Caco-2 (cell line): ENCODE measurements at regions not wholly inside any gene's neighbourhood (a gene's known extent, or its start where the extent isn't known, plus 50 kb on each side); places are given as distances from the start of the nearest gene placed in this dataset.

Source experiments
- BruUV-seq: library from RNA; stranded (reverse); fragments of 400-500 nt; replicated peaks from 2 replicates; lab custom pipeline; 2021; lab: Mats Ljungman, UMichigan
- CTCF ChIA-PET: fragments of 300-600 bp; sonication (Branson Sonifier 250); formaldehyde crosslinking; loops from one replicate; lab custom pipeline; 2022; ENCODE audit warnings: antibody characterized with exemption; lab: Charles Lee
- POLR2A ChIA-PET: fragments of 300-600 bp; sonication (Branson Sonifier 250); formaldehyde crosslinking; loops from one replicate; lab custom pipeline; 2022; ENCODE audit warnings: antibody characterized with exemption; lab: Charles Lee
- DNase-seq, 2 experiments: peaks; one replicate each; pipeline versions ENCODE4 v3.0.0 to v3.0.0-alpha.2; 2020 to 2022
- H3K27me3 ChIP-seq: replicated peaks from 2 replicates; pipeline ENCODE4 v1.6.0; 2011; ENCODE audit warnings: low read length; ENCODE audit not compliant: control insufficient read depth, insufficient read depth
- H3K36me3 ChIP-seq: 2 replicates; pipeline ENCODE4 v1.5.1; 2011; ENCODE audit warnings: low read length; ENCODE audit not compliant: control insufficient read depth, insufficient read depth
- H3K4me1 ChIP-seq: fragments of 250-450 bp; sonication (Bioruptor Pico); 2 replicates; pipeline ENCODE4 v1.5.1; 2020; ENCODE audit warnings: mild to moderate bottlenecking
- H3K4me3 ChIP-seq: 2 replicates; pipeline ENCODE4 v1.5.1; 2011; ENCODE audit warnings: low read depth, mild to moderate bottlenecking, control low read depth, low read length
- H3K9me3 ChIP-seq: fragments of 250-450 bp; sonication (Bioruptor Pico); 2 replicates; pipeline ENCODE4 v1.5.1; 2020; ENCODE audit warnings: mild to moderate bottlenecking, moderate library complexity
- H3K27ac Mint-ChIP-seq: one replicate; pipeline ENCODE4 v1.8.0; 2022; ENCODE audit warnings: mixed read lengths; ENCODE audit not compliant: unreplicated experiment
- H3K27me3 Mint-ChIP-seq: one replicate; pipeline ENCODE4 v1.8.0; 2022; ENCODE audit warnings: mixed read lengths; ENCODE audit not compliant: insufficient read depth, unreplicated experiment
- H3K36me3 Mint-ChIP-seq: one replicate; pipeline ENCODE4 v1.8.0; 2022; ENCODE audit warnings: mild to moderate bottlenecking, mixed read lengths; ENCODE audit not compliant: insufficient read depth, unreplicated experiment
- H3K4me1 Mint-ChIP-seq: one replicate; pipeline ENCODE4 v1.8.0; 2022; ENCODE audit warnings: low read depth, mixed read lengths; ENCODE audit not compliant: unreplicated experiment
- H3K4me3 Mint-ChIP-seq: one replicate; pipeline ENCODE4 v1.8.0; 2022; ENCODE audit warnings: mild to moderate bottlenecking, moderate library complexity, mixed read lengths; ENCODE audit not compliant: unreplicated experiment
- H3K9me3 Mint-ChIP-seq: one replicate; pipeline ENCODE4 v1.8.0; 2022; ENCODE audit warnings: mixed read lengths; ENCODE audit not compliant: unreplicated experiment
- CTCF ChIP-seq, 2 experiments: fragments of 200-600 bp in 1 of 2; IDR thresholded peaks; 1 replicate in 1 of 2; 2 replicates in 1 of 2; pipeline versions ENCODE4 v1.5.1 to v1.8.0; 2011 to 2022; ENCODE audit warnings: antibody characterized with exemption in 1 of 2, control low read depth in 1 of 2, inconsistent platforms in 1 of 2, low read depth in 1 of 2, low read length in 1 of 2, mild to moderate bottlenecking in 1 of 2, moderate library complexity in 1 of 2; ENCODE audit not compliant: insufficient read depth in 1 of 2, severe bottlenecking in 1 of 2, unreplicated experiment in 1 of 2
- intact Hi-C: fragments of 100-400 bp; cut with micrococcal nuclease; formaldehyde crosslinking; loops from one replicate; pipeline ENCODE4 v1.10.0; 2022; ENCODE audit not compliant: unreplicated experiment

- no peak for DNase-seq
- H3K4me1 Mint-ChIP-seq, result no peaks in the 10 kb centered on the region
- Histone ChIP-seq H3K4me1 (no peaks in the 10 kb centered on the region), H3K4me3 (no peak overlapping the region), H3K27me3 (no peaks in the 10 kb centered on the region; the same call in 1 of the 2 replicates), H3K9me3 (no peaks in the 10 kb centered on the region), H3K36me3 (no peaks in the 10 kb centered on the region)
- no peak for TF ChIP-seq CTCF (IDR thresholded peaks at IDR 0.05; ENCODE audit: insufficient read depth in 1 of 2, low read depth in 1 of 2, low read length in 1 of 2, severe bottlenecking in 1 of 2, unreplicated experiment in 1 of 2)
- ChIA-PET POLR2A (no interaction called here), CTCF (no interaction called here)
- no peaks in the 10 kb centered on the region for H3K36me3 Mint-ChIP-seq
- H3K27ac Mint-ChIP-seq, result no peak overlapping the region
- no peak overlapping the region for H3K4me3 Mint-ChIP-seq
- no peaks in the 10 kb centered on the region for H3K27me3 Mint-ChIP-seq
- no TSS peak for BruUV-seq
- intact Hi-C loops, result no loop called here
- no peaks in the 10 kb centered on the region for H3K9me3 Mint-ChIP-seq
These were observed 289.6 kb downstream of the SEC61B start for GRCh38 chr9:99511723-99512122.

GRCh38 chr9:99513441-99514112, 291.5 kb downstream of the SEC61B start:
- CTCF ChIA-PET, result no interaction called here

GRCh38 chr9:99515093-99515492, 293.0 kb downstream of the SEC61B start:
- no peak overlapping the region for H3K27ac Mint-ChIP-seq
- no peak for TF ChIP-seq CTCF (IDR thresholded peaks at IDR 0.05; ENCODE audit: insufficient read depth in 1 of 2, low read depth in 1 of 2, low read length in 1 of 2, severe bottlenecking in 1 of 2, unreplicated experiment in 1 of 2)
- BruUV-seq, result no TSS peak
- H3K4me1 Mint-ChIP-seq, result no peaks in the 10 kb centered on the region
- POLR2A ChIA-PET, result no interaction called here
- no peaks in the 10 kb centered on the region for H3K9me3 Mint-ChIP-seq
- H3K27me3 Mint-ChIP-seq, result peaks cover 1% of the 10 kb centered on the region
- Histone ChIP-seq H3K4me3 (no peak overlapping the region), H3K36me3 (no peaks in the 10 kb centered on the region), H3K9me3 (no peaks in the 10 kb centered on the region), H3K27me3 (no peaks in the 10 kb centered on the region; the same call in 1 of the 2 replicates), H3K4me1 (no peaks in the 10 kb centered on the region)
- no peak overlapping the region for H3K4me3 Mint-ChIP-seq
- intact Hi-C loops, result no loop called here
- CTCF ChIA-PET, result no interaction called here
- H3K36me3 Mint-ChIP-seq, result no peaks in the 10 kb centered on the region
- no peak for DNase-seq

More at GRCh38 chr9:99513441-99514112, 291.5 kb downstream of the SEC61B start:
- Mint-ChIP-seq H3K27ac (no peak overlapping the region), H3K9me3 (no peaks in the 10 kb centered on the region), H3K27me3 (no peaks in the 10 kb centered on the region), H3K4me1 (no peaks in the 10 kb centered on the region), H3K4me3 (no peak overlapping the region), H3K36me3 (no peaks in the 10 kb centered on the region)
- Histone ChIP-seq H3K27me3 (no peaks in the 10 kb centered on the region; the same call in 1 of the 2 replicates), H3K4me1 (no peaks in the 10 kb centered on the region), H3K9me3 (no peaks in the 10 kb centered on the region), H3K4me3 (no peak overlapping the region), H3K36me3 (no peaks in the 10 kb centered on the region)
- no peak for DNase-seq
- intact Hi-C loops, result no loop called here
- POLR2A ChIA-PET, result interaction anchor here (0.6 kb wide), 1 partner anchor 29 kb away, joined by 4 read pairs; no protein-coding TSS in a partner anchor
- no TSS peak for BruUV-seq
- no peak for TF ChIP-seq CTCF (IDR thresholded peaks at IDR 0.05; ENCODE audit: insufficient read depth in 1 of 2, low read depth in 1 of 2, low read length in 1 of 2, severe bottlenecking in 1 of 2, unreplicated experiment in 1 of 2)
